ENCODE measurements at regions not wholly inside any gene's neighbourhood (a gene's known extent, or its start where the extent isn't known, plus 50 kb on each side); places are given as distances from the start of the nearest gene placed in this dataset.

GRCh38 chr2:180905461-180905860 lies 74.9 kb upstream of the UBE2E3 start:
- H3K27ac ChIP-seq = no peak overlapping the region
- no peaks in the 10 kb centered on the region for H3K9me3 ChIP-seq
- no peaks in the 10 kb centered on the region for H3K36me3 ChIP-seq
- TF ChIP-seq, protein P1, sequence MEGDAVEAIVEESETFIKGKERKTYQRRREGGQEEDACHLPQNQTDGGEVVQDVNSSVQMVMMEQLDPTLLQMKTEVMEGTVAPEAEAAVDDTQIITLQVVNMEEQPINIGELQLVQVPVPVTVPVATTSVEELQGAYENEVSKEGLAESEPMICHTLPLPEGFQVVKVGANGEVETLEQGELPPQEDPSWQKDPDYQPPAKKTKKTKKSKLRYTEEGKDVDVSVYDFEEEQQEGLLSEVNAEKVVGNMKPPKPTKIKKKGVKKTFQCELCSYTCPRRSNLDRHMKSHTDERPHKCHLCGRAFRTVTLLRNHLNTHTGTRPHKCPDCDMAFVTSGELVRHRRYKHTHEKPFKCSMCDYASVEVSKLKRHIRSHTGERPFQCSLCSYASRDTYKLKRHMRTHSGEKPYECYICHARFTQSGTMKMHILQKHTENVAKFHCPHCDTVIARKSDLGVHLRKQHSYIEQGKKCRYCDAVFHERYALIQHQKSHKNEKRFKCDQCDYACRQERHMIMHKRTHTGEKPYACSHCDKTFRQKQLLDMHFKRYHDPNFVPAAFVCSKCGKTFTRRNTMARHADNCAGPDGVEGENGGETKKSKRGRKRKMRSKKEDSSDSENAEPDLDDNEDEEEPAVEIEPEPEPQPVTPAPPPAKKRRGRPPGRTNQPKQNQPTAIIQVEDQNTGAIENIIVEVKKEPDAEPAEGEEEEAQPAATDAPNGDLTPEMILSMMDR (IDR thresholded peaks at IDR 0.05) = no peak
- TF ChIP-seq POLR2A (IDR thresholded peaks at IDR 0.05) = no peak
- no peaks in the 10 kb centered on the region for H3K27me3 ChIP-seq
- no peaks in the 10 kb centered on the region for H3K4me1 ChIP-seq
- intact Hi-C loops (cut with DNase I) = no loop called here
- no peak for DNase-seq
- no peak overlapping the region for H3K4me3 ChIP-seq (replicated peaks in 1 of 3)

GRCh38 chr2:180905002-180905401 lies 75.4 kb upstream of the UBE2E3 start:
- no peaks in the 10 kb centered on the region for H3K36me3 ChIP-seq
- intact Hi-C loops (cut with DNase I) = no loop called here
- WGBS, 2 donors = 34 to 51% methylated on average over 4 of the region's 4 CpGs
- no peaks in the 10 kb centered on the region for H3K27me3 ChIP-seq
- H3K27ac ChIP-seq = no peak overlapping the region
- no peak overlapping the region for H3K4me3 ChIP-seq (replicated peaks in 1 of 3)
- DNase-seq = no peak
- no peaks in the 10 kb centered on the region for H3K9me3 ChIP-seq
- H3K4me1 ChIP-seq = no peaks in the 10 kb centered on the region
- TF ChIP-seq POLR2A (IDR thresholded peaks at IDR 0.05) = no peak
- TF ChIP-seq, protein P1 (IDR thresholded peaks at IDR 0.05) = no peak

GRCh38 chr2:180901331-180901730 lies 79.1 kb upstream of the UBE2E3 start:
- TF ChIP-seq POLR2A (IDR thresholded peaks at IDR 0.05) = no peak
- TF ChIP-seq, protein P1 (IDR thresholded peaks at IDR 0.05) = no peak
- intact Hi-C loops (cut with DNase I) = no loop called here
- H3K27ac ChIP-seq = no peak overlapping the region
- H3K9me3 ChIP-seq = no peaks in the 10 kb centered on the region
- H3K4me1 ChIP-seq = no peaks in the 10 kb centered on the region
- WGBS, 2 donors = 85 to 88% methylated on average over 4 of the region's 4 CpGs
- no peaks in the 10 kb centered on the region for H3K36me3 ChIP-seq
- no peaks in the 10 kb centered on the region for H3K27me3 ChIP-seq
- DNase-seq = no peak
- no peak overlapping the region for H3K4me3 ChIP-seq (replicated peaks in 1 of 3)

GRCh38 chr2:180893752-180894151 lies 86.7 kb upstream of the UBE2E3 start:
- WGBS, 2 donors = 86 to 92% methylated on average over 1 of the region's 1 CpG
- no peak for TF ChIP-seq POLR2A (IDR thresholded peaks at IDR 0.05)
- TF ChIP-seq, protein P1 (IDR thresholded peaks at IDR 0.05) = no peak
- intact Hi-C loops (cut with DNase I) = no loop called here

GRCh38 chr2:180892091-180892490 lies 88.3 kb upstream of the UBE2E3 start:
- Histone ChIP-seq H3K4me1 (no peaks in the 10 kb centered on the region), H3K27ac (no peak overlapping the region), H3K9me3 (no peaks in the 10 kb centered on the region), H3K27me3 (no peaks in the 10 kb centered on the region), H3K4me3 (replicated peaks in 1 of 3) (no peak overlapping the region), H3K36me3 (no peaks in the 10 kb centered on the region)
- DNase-seq = no peak
- WGBS, 2 donors = 69 to 71% methylated on average over 4 of the region's 4 CpGs
- intact Hi-C loops (cut with DNase I) = no loop called here
- TF ChIP-seq, protein P1 (IDR thresholded peaks at IDR 0.05) = no peak
- no peak for TF ChIP-seq POLR2A (IDR thresholded peaks at IDR 0.05)

More at GRCh38 chr2:180893752-180894151, 86.7 kb upstream of the UBE2E3 start:
- H3K27ac ChIP-seq = no peak overlapping the region
- no peaks in the 10 kb centered on the region for H3K4me1 ChIP-seq
- H3K36me3 ChIP-seq = no peaks in the 10 kb centered on the region
- H3K4me3 ChIP-seq (replicated peaks in 1 of 3) = no peak overlapping the region
- H3K27me3 ChIP-seq = no peaks in the 10 kb centered on the region
- DNase-seq = no peak
- H3K9me3 ChIP-seq = no peaks in the 10 kb centered on the region
